ENCODE measurements at regions not wholly inside any gene's neighbourhood (a gene's known extent, or its start where the extent isn't known, plus 50 kb on each side); places are given as distances from the start of the nearest gene placed in this dataset.
"Not testable (repeated sequence)": the region's sequence is repeated elsewhere in the genome, so short reads cannot be mapped to it uniquely, and the experiment has no call there.

DNA sequence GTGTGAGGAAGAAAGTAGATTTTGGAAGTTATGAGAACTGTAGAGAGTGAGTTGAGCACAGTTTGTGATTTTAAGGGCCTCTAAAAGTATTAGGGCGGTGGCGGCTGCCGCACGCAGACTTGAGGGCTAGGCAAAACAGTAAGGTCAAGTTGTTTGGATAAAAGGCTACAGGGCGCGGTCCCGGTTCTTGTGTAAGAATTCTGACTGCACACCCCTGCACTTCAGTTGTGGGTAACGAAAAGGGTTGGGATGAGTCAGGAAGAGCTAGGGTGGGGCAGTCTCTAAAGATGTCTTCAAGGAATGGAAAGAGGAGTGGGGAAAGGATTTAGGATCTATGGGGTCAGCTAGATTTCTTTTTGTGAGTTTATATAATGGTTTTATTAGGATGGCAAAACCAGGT, 218.1 kb upstream of the ACO1 start:
- H3K9ac ChIP-seq (ENCODE audit: low read depth in 1 of 3, low read length in 3 of 3); H3K9me3 ChIP-seq (ENCODE audit: control insufficient read depth in 3 of 3, low read length in 3 of 3); H3K27ac ChIP-seq (ENCODE audit: low read depth, low read length); H3K36me3 ChIP-seq (ENCODE audit: control insufficient read depth in 3 of 3, insufficient read depth in 3 of 3, low read length in 3 of 3); H3K4me3 ChIP-seq (ENCODE audit: low read length in 3 of 3); H3K27me3 ChIP-seq (ENCODE audit: control insufficient read depth in 3 of 3, insufficient read depth in 3 of 3, low read length in 3 of 3); H3K4me1 ChIP-seq (ENCODE audit: control insufficient read depth in 3 of 3, insufficient read depth in 3 of 3, low read length in 3 of 3): not testable (repeated sequence)

GRCh38 chr9:32171339-32171738, 213.1 kb upstream of the ACO1 start:
- Histone ChIP-seq H3K4me1 (ENCODE audit: control insufficient read depth in 3 of 3, insufficient read depth in 3 of 3, low read length in 3 of 3) (no peaks in the 10 kb centered on the region), H3K9ac (ENCODE audit: low read depth in 1 of 3, low read length in 3 of 3) (no peak overlapping the region), H3K27ac (ENCODE audit: low read depth, low read length) (no peak overlapping the region), H3K27me3 (ENCODE audit: control insufficient read depth in 3 of 3, insufficient read depth in 3 of 3, low read length in 3 of 3) (no peaks in the 10 kb centered on the region), H3K9me3 (ENCODE audit: control insufficient read depth in 3 of 3, low read length in 3 of 3) (no peaks in the 10 kb centered on the region), H3K4me3 (ENCODE audit: low read length in 3 of 3) (no peak overlapping the region), H3K36me3 (ENCODE audit: control insufficient read depth in 3 of 3, insufficient read depth in 3 of 3, low read length in 3 of 3) (no peaks in the 10 kb centered on the region)

GRCh38 chr9:32172256-32172655, 212.2 kb upstream of the ACO1 start:
- Histone ChIP-seq H3K9me3 (ENCODE audit: control insufficient read depth in 3 of 3, low read length in 3 of 3) (no peaks in the 10 kb centered on the region), H3K4me1 (ENCODE audit: control insufficient read depth in 3 of 3, insufficient read depth in 3 of 3, low read length in 3 of 3) (no peaks in the 10 kb centered on the region), H3K36me3 (ENCODE audit: control insufficient read depth in 3 of 3, insufficient read depth in 3 of 3, low read length in 3 of 3) (no peaks in the 10 kb centered on the region), H3K9ac (ENCODE audit: low read depth in 1 of 3, low read length in 3 of 3) (no peak overlapping the region), H3K27me3 (ENCODE audit: control insufficient read depth in 3 of 3, insufficient read depth in 3 of 3, low read length in 3 of 3) (no peaks in the 10 kb centered on the region), H3K4me3 (ENCODE audit: low read length in 3 of 3) (no peak overlapping the region), H3K27ac (ENCODE audit: low read depth, low read length) (no peak overlapping the region)

DNA sequence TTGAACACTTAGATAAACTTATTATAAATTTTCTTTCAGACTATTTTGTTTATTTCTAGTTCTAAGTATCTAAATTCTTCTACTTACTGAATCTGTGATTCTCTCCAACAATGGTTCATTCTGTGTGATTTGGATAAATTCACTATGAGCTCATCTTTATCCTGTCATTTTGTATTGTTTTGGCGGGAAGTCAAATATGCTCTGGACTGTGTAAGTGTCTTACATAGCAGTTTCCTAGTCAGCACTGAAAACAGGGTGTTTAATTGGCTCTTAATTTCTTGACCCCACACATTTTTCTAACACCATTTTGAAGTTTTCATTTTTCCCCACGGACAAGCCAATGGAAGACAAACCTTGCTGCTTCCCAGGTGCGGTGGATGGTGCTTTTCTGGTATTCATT, 207.0 kb upstream of the ACO1 start:
- Histone ChIP-seq H3K27me3 (ENCODE audit: control insufficient read depth in 3 of 3, insufficient read depth in 3 of 3, low read length in 3 of 3) (no peaks in the 10 kb centered on the region), H3K9ac (ENCODE audit: low read depth in 1 of 3, low read length in 3 of 3) (no peak overlapping the region), H3K4me3 (ENCODE audit: low read length in 3 of 3) (no peak overlapping the region), H3K36me3 (ENCODE audit: control insufficient read depth in 3 of 3, insufficient read depth in 3 of 3, low read length in 3 of 3) (no peaks in the 10 kb centered on the region), H3K27ac (ENCODE audit: low read depth, low read length) (no peak overlapping the region), H3K9me3 (ENCODE audit: control insufficient read depth in 3 of 3, low read length in 3 of 3) (no peaks in the 10 kb centered on the region), H3K4me1 (ENCODE audit: control insufficient read depth in 3 of 3, insufficient read depth in 3 of 3, low read length in 3 of 3) (no peaks in the 10 kb centered on the region)

- Histone ChIP-seq H3K27ac (ENCODE audit: low read depth, low read length) (no peak overlapping the region), H3K27me3 (ENCODE audit: control insufficient read depth in 3 of 3, insufficient read depth in 3 of 3, low read length in 3 of 3) (no peaks in the 10 kb centered on the region), H3K36me3 (ENCODE audit: control insufficient read depth in 3 of 3, insufficient read depth in 3 of 3, low read length in 3 of 3) (no peaks in the 10 kb centered on the region), H3K9me3 (ENCODE audit: control insufficient read depth in 3 of 3, low read length in 3 of 3) (no peaks in the 10 kb centered on the region), H3K4me1 (ENCODE audit: control insufficient read depth in 3 of 3, insufficient read depth in 3 of 3, low read length in 3 of 3) (no peaks in the 10 kb centered on the region), H3K9ac (ENCODE audit: low read depth in 1 of 3, low read length in 3 of 3) (no peak overlapping the region), H3K4me3 (ENCODE audit: low read length in 3 of 3) (no peak overlapping the region)
Measured at GRCh38 chr9:32180597-32180996, 203.8 kb upstream of the ACO1 start.

GRCh38 chr9:32200241-32200640, 184.2 kb upstream of the ACO1 start:
- Histone ChIP-seq H3K27me3 (ENCODE audit: control insufficient read depth in 3 of 3, insufficient read depth in 3 of 3, low read length in 3 of 3) (no peaks in the 10 kb centered on the region), H3K36me3 (ENCODE audit: control insufficient read depth in 3 of 3, insufficient read depth in 3 of 3, low read length in 3 of 3) (no peaks in the 10 kb centered on the region), H3K4me3 (ENCODE audit: low read length in 3 of 3) (no peak overlapping the region), H3K9ac (ENCODE audit: low read depth in 1 of 3, low read length in 3 of 3) (no peak overlapping the region), H3K27ac (ENCODE audit: low read depth, low read length) (no peak overlapping the region), H3K9me3 (ENCODE audit: control insufficient read depth in 3 of 3, low read length in 3 of 3) (no peaks in the 10 kb centered on the region), H3K4me1 (ENCODE audit: control insufficient read depth in 3 of 3, insufficient read depth in 3 of 3, low read length in 3 of 3) (no peaks in the 10 kb centered on the region)

DNA sequence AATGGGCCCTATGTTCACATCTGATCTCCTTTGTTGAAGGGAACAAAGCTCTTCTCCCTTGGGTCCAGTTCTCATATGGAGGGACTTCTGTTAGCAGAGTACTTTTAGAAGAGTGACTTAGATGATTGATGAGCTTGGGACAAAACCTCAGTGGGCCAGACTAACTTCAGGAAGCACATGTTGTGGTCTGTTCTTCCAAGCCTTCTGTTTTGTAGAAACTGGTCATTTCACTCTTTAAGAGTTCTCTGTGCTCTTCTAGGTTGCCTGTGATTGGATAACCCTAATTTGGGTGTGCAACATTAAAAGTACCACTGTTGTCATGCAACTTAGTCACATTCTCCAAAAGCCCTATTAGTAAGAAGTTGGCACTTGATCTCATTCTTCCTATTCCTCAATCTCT, 183.5 kb upstream of the ACO1 start:
- no peak overlapping the region for H3K4me3 ChIP-seq (ENCODE audit: low read length in 3 of 3)
- H3K27me3 ChIP-seq (ENCODE audit: control insufficient read depth in 3 of 3, insufficient read depth in 3 of 3, low read length in 3 of 3) = no peaks in the 10 kb centered on the region
- H3K4me1 ChIP-seq (ENCODE audit: control insufficient read depth in 3 of 3, insufficient read depth in 3 of 3, low read length in 3 of 3) = no peaks in the 10 kb centered on the region
- H3K9me3 ChIP-seq (ENCODE audit: control insufficient read depth in 3 of 3, low read length in 3 of 3) = no peaks in the 10 kb centered on the region
- H3K36me3 ChIP-seq (ENCODE audit: control insufficient read depth in 3 of 3, insufficient read depth in 3 of 3, low read length in 3 of 3) = no peaks in the 10 kb centered on the region
- no peak overlapping the region for H3K27ac ChIP-seq (ENCODE audit: low read depth, low read length)
- no peak overlapping the region for H3K9ac ChIP-seq (ENCODE audit: low read depth in 1 of 3, low read length in 3 of 3)

GRCh38 chr9:32209164-32209563, 175.3 kb upstream of the ACO1 start:
- not testable (repeated sequence) for H3K27ac ChIP-seq (ENCODE audit: low read depth, low read length); H3K4me3 ChIP-seq (ENCODE audit: low read length in 3 of 3); H3K9ac ChIP-seq (ENCODE audit: low read depth in 1 of 3, low read length in 3 of 3); H3K4me1 ChIP-seq (ENCODE audit: control insufficient read depth in 3 of 3, insufficient read depth in 3 of 3, low read length in 3 of 3); H3K36me3 ChIP-seq (ENCODE audit: control insufficient read depth in 3 of 3, insufficient read depth in 3 of 3, low read length in 3 of 3); H3K27me3 ChIP-seq (ENCODE audit: control insufficient read depth in 3 of 3, insufficient read depth in 3 of 3, low read length in 3 of 3); H3K9me3 ChIP-seq (ENCODE audit: control insufficient read depth in 3 of 3, low read length in 3 of 3)

GRCh38 chr9:32218100-32218767, 166.2 kb upstream of the ACO1 start:
- Histone ChIP-seq H3K4me3 (ENCODE audit: low read length in 3 of 3) (no peak overlapping the region), H3K9ac (ENCODE audit: low read depth in 1 of 3, low read length in 3 of 3) (no peak overlapping the region), H3K27me3 (ENCODE audit: control insufficient read depth in 3 of 3, insufficient read depth in 3 of 3, low read length in 3 of 3) (no peaks in the 10 kb centered on the region), H3K4me1 (ENCODE audit: control insufficient read depth in 3 of 3, insufficient read depth in 3 of 3, low read length in 3 of 3) (no peaks in the 10 kb centered on the region), H3K27ac (ENCODE audit: low read depth, low read length) (no peak overlapping the region), H3K36me3 (ENCODE audit: control insufficient read depth in 3 of 3, insufficient read depth in 3 of 3, low read length in 3 of 3) (no peaks in the 10 kb centered on the region), H3K9me3 (ENCODE audit: control insufficient read depth in 3 of 3, low read length in 3 of 3) (no peaks in the 10 kb centered on the region)

DNA sequence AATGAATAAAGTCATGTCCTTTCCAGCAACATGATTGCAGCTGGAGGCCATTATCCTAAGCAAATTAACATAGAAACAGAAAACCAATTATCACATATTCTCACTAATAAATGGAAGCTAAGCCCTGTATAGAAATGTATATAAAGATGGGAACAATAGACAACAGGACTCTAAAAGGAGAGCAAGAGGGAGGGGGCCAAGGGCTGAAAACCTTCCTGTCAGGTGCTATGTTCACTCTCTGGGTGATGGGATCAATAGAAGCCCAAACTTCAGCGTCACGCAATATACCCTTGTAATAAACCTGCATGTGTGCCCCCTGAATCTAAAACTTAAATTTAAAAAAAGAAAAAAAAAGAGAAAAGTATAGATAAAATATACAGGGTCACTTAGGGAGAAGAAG, 163.7 kb upstream of the ACO1 start:
- H3K27me3 ChIP-seq (ENCODE audit: control insufficient read depth in 3 of 3, insufficient read depth in 3 of 3, low read length in 3 of 3) = no peaks in the 10 kb centered on the region
- no peaks in the 10 kb centered on the region for H3K9me3 ChIP-seq (ENCODE audit: control insufficient read depth in 3 of 3, low read length in 3 of 3)
- H3K4me1 ChIP-seq (ENCODE audit: control insufficient read depth in 3 of 3, insufficient read depth in 3 of 3, low read length in 3 of 3) = no peaks in the 10 kb centered on the region
- H3K4me3 ChIP-seq (ENCODE audit: low read length in 3 of 3) = no peak overlapping the region
- H3K27ac ChIP-seq (ENCODE audit: low read depth, low read length) = no peak overlapping the region
- H3K36me3 ChIP-seq (ENCODE audit: control insufficient read depth in 3 of 3, insufficient read depth in 3 of 3, low read length in 3 of 3) = no peaks in the 10 kb centered on the region
- H3K9ac ChIP-seq (ENCODE audit: low read depth in 1 of 3, low read length in 3 of 3) = no peak overlapping the region

DNA sequence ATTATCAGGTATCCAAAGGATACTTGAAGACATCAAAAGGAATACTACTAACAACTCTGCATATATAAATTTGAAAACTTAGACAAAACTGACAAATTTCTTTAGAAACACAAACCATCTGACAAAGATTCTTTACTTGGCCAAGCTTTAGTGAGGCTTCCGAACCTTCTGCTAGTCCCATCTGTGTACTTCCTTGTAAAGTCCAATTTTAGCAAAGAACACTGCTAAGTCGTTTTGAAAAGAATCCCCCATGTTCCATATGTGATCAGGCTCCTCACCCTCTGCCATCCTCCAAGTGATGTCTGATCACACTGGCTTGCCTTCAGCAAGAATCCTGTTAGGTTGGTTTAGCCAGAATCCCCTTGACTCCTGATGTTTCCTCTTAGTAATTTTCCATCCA, 150.0 kb upstream of the ACO1 start:
- Histone ChIP-seq H3K9me3 (ENCODE audit: control insufficient read depth in 3 of 3, low read length in 3 of 3) (no peaks in the 10 kb centered on the region), H3K27ac (ENCODE audit: low read depth, low read length) (no peak overlapping the region), H3K27me3 (ENCODE audit: control insufficient read depth in 3 of 3, insufficient read depth in 3 of 3, low read length in 3 of 3) (no peaks in the 10 kb centered on the region), H3K4me1 (ENCODE audit: control insufficient read depth in 3 of 3, insufficient read depth in 3 of 3, low read length in 3 of 3) (no peaks in the 10 kb centered on the region), H3K36me3 (ENCODE audit: control insufficient read depth in 3 of 3, insufficient read depth in 3 of 3, low read length in 3 of 3) (no peaks in the 10 kb centered on the region), H3K9ac (ENCODE audit: low read depth in 1 of 3, low read length in 3 of 3) (no peak overlapping the region), H3K4me3 (ENCODE audit: low read length in 3 of 3) (no peak overlapping the region)

Data from skeletal muscle tissue (tissue), 3 donors.